ENCODE measurements at regions not wholly inside any gene's neighbourhood (a gene's known extent, or its start where the extent isn't known, plus 50 kb on each side); places are given as distances from the start of the nearest gene placed in this dataset.

GRCh38 chr13:89221557-89222158, 1550.5 kb downstream of the SLITRK5 start:
- DNase-seq (ENCODE audit: low spot score in 2 of 2) (no peak), FAIRE-seq (no peak)

DNA sequence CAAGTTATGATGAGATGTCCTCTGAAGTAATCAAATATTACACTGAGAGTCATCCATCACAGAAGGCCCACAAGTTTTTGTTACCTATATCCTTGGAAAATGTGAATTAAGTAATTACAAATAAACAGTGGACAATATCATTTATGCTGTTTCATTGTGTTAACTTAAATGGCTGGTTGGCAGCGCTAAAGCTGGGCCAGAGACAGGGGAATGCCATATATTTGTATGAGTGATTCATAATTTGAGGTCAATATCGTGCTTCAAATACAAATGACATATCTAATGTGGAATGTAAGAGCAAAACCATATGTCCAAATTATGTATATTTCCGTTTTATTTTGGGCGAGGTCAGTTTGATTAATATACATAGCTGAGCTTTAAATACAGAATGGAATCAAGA, 1556.2 kb downstream of the SLITRK5 start:
- FAIRE-seq (no peak), DNase-seq (ENCODE audit: low spot score in 2 of 2) (no peak)

DNA sequence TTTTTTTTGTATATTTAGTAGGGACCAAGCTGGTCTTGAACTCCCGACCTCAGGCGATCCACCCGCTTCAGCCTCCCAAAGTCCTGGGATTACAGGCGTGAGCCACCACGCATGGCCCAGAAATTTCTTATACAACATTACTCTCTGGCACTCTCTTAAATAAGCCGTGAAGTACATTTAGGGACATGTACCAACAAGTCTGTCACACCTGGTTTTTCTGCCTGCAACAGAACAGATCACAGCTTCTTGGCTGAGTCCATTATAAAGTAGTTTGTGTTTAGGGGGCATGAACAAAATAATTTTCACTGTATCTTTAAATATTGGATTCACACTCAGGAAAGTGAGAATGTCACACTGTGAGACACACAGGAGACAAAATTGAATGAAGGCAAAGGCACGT, 1567.3 kb downstream of the SLITRK5 start:
- DNase-seq (ENCODE audit: low spot score in 2 of 2) (no peak), FAIRE-seq (no peak)

DNA sequence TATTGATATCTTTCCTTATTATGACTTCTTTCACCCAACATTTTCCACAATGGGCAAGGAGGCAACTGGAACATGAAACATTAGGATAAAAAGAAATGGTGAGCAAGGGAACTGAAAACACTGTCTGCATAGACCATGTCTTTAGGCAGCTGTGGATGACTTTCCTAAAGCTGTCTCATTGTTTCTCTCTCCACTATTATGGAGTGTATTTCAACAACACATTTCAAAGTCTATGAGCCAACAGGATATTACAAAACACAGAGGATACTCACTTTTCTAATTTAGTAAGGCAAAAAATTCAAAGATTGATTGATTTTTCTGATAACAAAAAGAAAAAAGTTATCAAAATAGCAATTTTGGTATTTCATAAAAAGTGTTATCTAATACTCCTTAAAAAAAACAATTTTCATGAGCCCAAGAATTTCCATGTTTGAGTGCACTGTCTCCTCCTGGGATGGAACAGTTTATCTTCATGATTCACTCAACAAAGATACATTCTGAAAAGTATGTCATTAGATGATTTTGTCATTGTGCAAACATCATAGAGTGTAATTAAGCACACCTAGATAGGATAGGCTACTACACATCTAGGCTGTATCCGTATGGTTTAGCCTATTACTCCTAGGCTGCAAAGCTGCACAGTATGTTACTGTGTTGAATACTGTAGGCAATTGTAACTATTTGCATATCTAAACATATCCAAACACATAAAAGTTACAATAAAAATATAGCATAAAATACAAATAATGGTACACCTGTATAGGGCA, 1568.4 kb downstream of the SLITRK5 start:
- FAIRE-seq (no peak), DNase-seq (ENCODE audit: low spot score in 2 of 2) (no peak)

GRCh38 chr13:89255844-89256406, 1584.8 kb downstream of the SLITRK5 start:
- DNase-seq (ENCODE audit: low spot score in 2 of 2) = no peak

DNA sequence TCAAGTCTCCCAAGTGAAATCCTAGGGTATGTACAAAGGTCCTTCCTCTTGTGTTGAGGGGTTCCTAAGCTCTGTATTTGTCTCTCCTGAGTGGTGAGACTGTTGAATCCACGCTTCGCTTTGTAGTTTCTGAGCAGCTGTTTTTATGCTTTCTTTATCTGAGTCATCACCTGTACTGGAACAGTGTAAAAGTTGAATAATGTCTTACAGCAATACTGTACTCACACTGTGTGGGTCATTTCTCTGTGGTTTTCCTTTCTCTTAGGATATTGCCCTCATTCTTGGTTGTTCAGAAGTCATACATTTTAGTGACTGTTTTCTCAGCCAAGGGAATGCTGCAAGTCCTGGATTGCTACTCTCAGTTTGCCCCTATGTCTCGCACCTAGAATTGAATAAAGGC, 1596.6 kb downstream of the SLITRK5 start:
- no peak for FAIRE-seq
- DNase-seq (ENCODE audit: low spot score in 2 of 2) = no peak

More at GRCh38 chr13:89255844-89256406, 1584.8 kb downstream of the SLITRK5 start:
- FAIRE-seq = no peak

- DNase-seq (ENCODE audit: low spot score in 2 of 2) (no peak), FAIRE-seq (no peak)
Observed at GRCh38 chr13:89269737-89270136, 1598.6 kb downstream of the SLITRK5 start.

- FAIRE-seq (no peak), DNase-seq (ENCODE audit: low spot score in 2 of 2) (no peak)
Observed at GRCh38 chr13:89270736-89271135, 1599.6 kb downstream of the SLITRK5 start.

- no peak for DNase-seq (ENCODE audit: low spot score in 2 of 2)
- no peak for FAIRE-seq
Observed at GRCh38 chr13:89279374-89279773, 1608.2 kb downstream of the SLITRK5 start.

GRCh38 chr13:89281331-89281730, 1610.2 kb downstream of the SLITRK5 start:
- FAIRE-seq = no peak
- DNase-seq (ENCODE audit: low spot score in 2 of 2) = no peak

GRCh38 chr13:89282241-89282640, 1611.1 kb downstream of the SLITRK5 start:
- no peak for DNase-seq (ENCODE audit: low spot score in 2 of 2)
- no peak for FAIRE-seq

DNA sequence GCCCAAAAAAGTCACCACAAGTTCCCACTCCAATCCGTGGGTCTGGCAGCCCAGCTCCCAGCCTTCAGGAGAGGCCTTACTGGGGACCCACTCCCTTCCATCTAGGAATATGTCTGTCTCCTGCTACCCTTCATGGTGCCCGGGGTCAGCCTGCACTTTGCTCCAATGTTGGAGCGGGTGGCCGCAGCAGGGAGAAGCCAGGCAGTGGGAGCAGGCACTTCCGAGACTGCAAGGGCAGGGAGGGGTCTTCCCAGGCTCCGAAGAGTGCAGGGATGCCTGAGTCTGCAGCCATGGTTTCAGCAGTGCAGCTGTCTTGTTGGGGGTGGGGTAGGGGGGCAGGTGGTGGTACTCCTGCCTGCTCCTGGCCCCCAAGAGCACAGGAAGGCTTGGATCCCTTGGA, 1616.2 kb downstream of the SLITRK5 start:
- FAIRE-seq = no peak
- no peak for DNase-seq (ENCODE audit: low spot score in 2 of 2)

DNA sequence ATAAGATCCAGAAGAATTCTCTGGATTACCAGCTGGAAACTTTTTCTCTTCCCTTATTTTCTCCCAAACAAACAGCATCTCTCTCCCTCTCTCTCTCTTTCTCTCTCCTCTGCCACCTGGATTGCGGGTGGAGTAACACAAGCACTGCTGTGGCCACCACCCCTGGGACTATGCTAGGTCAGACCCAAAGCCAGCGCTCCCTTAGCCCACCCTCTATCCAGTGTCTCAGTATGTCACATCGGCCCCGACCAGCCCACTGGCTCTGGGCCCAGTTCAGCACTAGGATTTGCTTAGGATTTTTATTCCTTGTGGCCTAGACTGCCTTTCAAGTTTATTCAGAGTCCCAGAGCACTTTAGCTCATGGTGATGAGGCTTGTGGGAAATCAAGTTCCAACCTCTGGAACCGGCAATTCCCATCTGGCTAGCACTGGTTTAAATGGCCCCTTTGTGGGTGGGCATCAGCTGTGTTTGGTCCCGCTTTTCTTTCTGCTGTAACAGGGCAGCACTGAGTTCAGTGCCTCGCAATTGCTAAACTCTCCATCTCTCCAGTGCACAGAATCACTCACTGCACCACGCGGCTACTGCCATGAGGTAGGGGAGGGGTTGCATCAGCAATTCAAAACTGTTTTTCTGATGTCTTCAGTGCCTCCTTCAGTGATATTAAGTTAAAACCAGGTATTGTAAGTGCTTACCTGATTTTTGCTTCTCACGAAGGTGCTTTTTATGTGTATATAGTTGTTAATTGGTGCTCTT, 1623.1 kb downstream of the SLITRK5 start:
- FAIRE-seq (no peak), DNase-seq (ENCODE audit: low spot score in 2 of 2) (no peak)

- FAIRE-seq (no peak), DNase-seq (ENCODE audit: low spot score in 2 of 2) (no peak)
Observed at GRCh38 chr13:89307278-89307677, 1636.1 kb downstream of the SLITRK5 start.

DNA sequence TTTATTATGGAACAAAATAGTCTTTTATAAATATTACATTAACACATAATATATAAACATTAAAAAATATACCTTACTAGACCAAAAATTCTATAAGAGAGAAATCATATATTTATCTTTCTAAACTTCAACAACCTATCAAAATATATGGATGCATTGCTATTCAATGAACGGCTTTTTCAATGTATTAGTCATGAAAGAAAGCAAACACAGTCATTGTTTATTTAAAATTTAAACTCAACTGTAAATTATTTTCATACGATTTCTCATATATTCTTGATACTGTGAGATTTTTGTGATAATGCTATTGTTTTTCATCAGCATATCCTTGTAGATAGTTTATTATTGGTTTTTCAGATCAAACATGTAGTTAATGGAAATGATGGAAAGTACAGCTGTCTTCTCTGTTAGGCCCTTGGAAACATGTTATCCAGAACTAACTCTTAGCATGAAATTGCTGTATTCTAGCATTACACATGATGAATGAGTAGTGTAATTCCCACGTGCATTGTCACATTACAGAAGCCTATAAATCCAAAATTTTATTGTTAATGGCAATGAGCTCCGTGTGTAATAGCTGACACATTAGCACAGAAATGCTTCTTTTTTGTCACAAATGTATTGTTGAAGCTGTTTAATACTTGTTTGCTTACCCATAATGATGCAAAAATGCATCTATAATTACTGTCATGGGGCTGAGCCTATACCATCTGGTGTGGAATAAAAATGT, 1639.9 kb downstream of the SLITRK5 start:
- DNase-seq (ENCODE audit: low spot score in 2 of 2) (no peak), FAIRE-seq (peak; percentile 34)

GRCh38 chr13:89315287-89315686, 1644.1 kb downstream of the SLITRK5 start:
- FAIRE-seq = no peak
- DNase-seq (ENCODE audit: low spot score in 2 of 2) = no peak

- FAIRE-seq = no peak
- DNase-seq (ENCODE audit: low spot score in 2 of 2) = no peak
Observed at GRCh38 chr13:89322466-89322865, 1651.3 kb downstream of the SLITRK5 start.

- no peak for FAIRE-seq
- DNase-seq (ENCODE audit: low spot score in 2 of 2) = no peak
Observed at GRCh38 chr13:89324582-89324981, 1653.4 kb downstream of the SLITRK5 start.

DNA sequence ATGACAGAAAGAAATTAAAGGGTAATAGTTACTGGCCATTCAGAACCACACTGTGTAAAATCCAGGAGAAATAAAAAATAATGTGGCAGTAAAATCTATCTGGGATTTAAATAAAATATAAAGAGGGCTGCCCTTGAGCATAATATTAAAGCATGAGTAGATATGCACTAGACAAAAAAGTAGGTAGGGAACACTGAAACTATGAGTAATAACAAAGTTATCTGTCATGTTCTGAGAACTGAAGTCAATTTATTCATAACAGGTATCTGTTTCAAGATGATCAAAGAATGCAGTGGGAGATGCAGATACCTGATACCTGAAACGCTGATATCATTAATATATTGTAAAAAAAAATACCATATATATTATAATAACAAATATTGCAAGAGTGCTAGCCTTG, 1672.0 kb downstream of the SLITRK5 start:
- no peak for DNase-seq (ENCODE audit: low spot score in 2 of 2)
- no peak for FAIRE-seq

DNA sequence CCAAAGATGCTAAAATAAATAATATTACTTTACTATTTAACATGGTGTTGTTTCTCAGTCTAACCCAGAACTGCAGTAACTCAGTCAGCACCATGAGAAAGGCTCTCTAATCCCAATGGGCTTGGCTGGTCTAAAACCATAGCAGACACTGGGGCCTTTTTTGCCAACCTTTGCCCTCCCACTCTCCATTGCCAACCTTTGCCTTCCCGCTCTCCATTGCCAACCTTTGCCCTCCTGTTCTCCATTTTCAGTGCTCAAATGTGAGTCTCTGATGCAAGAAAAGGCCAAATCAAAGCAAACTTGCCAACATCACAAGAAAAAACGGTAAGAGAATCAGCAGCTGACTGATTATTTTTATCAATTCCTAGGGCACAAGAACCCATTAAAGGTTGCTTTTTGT, 1681.2 kb downstream of the SLITRK5 start:
- FAIRE-seq = no peak

DNA sequence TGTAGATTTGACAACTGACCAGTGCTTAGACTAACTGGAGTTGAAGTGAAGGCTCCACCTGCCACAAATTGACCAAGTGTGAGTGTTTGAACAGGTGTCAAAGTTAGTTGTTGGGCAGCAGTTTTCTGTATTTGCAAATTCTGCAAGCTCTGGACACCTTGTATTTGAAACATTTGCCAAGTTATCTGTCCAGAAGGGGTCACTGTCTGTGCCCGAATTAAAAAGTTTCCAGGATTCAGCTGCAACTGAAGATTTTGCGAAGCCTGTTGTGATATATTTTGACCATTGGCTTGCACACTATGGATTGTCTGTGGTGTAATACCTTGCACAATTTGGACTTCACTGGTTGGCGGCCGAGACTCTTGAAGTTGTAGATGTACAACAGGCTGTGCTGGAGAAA, 1690.7 kb downstream of the SLITRK5 start:
- FAIRE-seq (no peak), DNase-seq (ENCODE audit: low spot score in 2 of 2) (no peak)

More for the DNA sequence above, 1681.2 kb downstream of the SLITRK5 start:
- no peak for DNase-seq (ENCODE audit: low spot score in 2 of 2)

All from frontal cortex (tissue), 3 donors.